CD4-positive, alpha-beta T cell treated with Interferon gamma for 1 hour (primary cell): ENCODE measurements at regions not wholly inside any gene's neighbourhood (a gene's known extent, or its start where the extent isn't known, plus 50 kb on each side); places are given as distances from the start of the nearest gene placed in this dataset.

Experiments used
- DNase-seq: peaks from one replicate; pipeline ENCODE4 v3.0.0-alpha.2; 2020

DNA sequence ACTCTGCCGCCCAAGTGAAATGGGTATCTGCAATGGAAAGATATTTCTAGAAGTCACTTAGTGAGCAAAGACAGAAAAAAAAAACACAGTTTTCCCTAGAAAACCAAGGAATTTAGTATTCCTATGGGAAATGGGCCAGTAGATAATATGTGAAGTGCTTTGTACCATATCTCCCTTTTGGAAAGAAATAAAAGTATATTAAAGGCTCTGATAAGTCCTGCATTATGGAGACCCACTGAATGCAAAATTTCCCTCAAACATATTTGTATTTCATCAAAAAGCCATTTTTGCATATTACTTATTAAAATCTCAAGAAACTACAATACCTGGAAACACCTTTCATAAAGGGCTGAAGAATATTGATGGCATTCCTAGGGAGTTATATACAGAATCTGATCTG, 51.6 kb upstream of the DYNLRB2 start:
- DNase-seq, result no peak

DNA sequence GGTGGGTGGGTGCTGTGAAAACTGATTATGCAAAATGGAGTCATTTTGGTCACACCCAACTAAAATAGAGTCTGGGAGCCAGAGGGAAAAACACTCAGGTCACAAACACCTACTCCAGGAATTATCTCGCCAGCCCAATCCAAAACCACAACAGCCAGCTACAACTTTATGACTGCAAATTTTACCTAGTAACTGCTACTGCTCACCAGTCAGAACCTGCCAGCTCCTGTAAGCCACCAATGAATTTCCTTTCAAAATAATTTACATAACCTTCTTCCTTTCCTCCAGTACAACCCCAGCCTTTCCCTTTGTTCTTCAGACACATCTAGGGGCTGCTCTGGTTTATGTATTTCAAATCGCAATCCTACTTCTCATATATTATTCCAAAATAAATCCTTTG, 52.6 kb upstream of the DYNLRB2 start:
- no peak for DNase-seq

DNA sequence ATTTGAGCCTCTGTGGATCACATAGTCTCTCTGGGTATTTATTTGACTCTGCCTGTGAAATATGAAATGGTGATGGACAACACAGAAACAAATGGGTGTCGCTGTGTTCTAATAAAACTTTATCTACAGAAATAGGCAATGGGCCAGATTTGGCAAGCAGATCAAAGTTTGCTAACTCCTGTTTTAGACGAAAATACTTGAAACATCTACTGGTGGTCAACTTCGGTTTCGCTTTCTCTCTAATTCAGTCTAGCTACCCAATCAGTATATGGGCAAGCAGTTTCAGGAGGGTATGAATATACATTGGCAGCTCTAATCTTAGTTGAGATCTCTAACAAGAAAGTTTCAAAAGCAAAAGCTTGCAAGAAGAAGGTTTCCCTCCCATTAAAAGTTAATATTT, 60.1 kb upstream of the DYNLRB2 start:
- no peak for DNase-seq

DNA sequence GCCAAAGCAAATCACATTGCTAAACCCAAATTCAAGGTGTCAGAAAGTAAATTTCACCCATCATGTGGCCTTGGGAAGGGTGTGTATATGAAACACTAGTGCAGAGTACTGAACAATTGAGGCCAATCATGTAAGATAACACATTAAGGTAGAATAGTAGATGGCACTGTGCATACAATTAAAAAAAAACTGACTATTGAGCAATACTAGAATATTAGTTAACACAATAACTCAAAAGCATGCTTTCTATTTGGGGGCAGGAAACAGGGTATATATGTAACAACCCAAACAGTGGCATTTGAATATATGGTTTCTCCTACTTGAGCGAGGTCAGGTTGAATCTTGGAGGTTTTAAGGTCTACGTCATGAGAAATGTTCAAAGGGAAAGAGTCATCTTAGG, 63.0 kb upstream of the DYNLRB2 start:
- DNase-seq, result no peak

DNA sequence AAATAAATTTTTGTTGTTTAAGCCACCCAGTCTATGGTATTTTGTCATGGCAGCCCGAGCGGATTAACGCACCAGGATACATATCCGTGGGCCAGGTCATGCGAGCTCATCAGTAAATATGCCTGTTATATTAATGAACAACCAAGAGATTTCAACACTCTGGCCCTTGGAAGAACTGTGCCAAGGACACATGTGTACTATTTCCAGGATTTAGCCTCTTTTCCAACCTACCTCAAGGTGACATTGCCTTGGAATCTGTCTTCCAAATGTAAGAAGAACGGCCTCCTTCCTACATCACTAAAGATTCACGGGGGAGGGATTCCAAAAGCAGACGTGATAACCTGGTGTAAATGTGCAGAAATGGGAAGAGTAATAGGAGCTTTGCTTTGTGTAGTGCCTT, 72.8 kb upstream of the DYNLRB2 start:
- no peak for DNase-seq

DNA sequence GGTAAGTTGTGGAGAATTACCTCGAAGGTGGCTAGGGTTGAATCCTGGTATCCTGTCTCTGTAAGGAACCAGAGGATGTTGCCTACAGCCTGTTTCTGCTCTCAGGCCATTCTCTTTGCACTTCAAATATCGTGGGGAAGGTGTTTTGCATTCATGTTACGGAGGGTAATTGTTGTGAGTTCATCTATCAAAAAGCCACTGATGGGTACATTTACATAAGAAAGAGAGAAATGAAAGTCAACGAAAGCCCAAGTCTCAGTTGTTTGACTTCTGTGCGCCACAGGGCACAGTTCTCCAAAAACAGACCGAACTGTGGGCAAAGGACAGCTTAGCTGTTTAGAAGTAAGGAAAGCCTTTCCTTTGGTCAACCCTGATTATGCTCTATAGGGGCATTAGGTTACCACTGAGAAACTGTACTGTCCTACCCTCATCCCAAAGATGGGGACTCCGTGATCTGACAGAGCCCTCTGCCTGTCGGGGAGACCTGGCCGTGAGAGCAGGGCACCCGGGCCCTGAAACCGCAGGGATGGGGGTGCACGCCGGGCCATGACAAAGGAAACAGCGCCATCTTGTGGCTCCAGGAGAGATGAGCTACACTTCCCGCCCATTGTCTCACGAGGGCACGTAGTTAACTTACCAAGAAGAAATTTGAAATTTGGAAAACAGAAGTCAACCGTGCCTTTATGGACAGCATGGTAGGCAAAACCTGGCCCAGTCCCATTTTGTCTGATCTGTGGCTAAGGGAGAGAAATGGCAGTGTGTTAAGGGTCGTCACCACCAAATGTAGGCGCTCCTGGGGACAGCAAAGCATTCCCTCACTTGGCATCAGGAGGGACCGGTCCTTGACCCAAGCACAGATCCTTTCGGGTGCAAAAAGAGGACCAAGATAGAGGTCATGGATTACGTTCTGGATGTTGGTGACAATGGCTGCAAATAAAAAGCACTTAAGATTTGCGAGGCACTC, 74.5 kb upstream of the DYNLRB2 start:
- DNase-seq, result peak; percentile 37

DNA sequence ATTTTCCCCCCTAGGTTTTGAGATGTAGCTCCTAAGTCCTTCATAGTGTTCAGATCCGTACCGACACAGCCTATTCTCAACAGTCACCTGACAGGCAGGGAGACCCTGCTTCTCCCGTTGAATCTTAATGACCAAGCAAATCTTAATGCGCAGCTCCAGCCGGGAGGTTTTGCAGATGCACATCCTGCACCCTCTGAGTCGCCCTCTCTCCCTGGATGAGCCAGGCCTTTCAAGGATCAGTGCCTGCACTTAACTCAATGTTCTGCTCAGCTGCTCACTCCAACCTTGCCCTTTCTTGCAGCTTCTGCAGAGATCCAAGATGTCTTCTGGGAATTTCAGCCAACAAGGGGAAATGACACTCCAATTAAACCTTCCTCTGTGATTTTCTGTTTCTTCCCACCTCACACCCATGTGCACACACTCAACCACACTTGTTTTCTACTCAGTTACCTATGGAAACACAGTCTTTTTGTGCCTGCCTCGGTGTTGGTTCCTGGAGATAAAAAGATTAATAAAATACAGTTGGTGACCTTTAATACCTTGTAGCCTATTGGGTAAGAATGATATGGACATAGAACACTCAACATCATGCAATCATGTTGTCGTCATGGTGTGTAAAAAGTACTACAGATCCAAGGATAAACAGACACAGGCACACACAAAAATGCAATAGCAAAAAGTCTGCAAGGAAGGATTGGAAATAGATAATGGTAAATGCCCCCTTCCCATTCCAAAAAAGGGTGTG, 76.9 kb upstream of the DYNLRB2 start:
- no peak for DNase-seq

DNA sequence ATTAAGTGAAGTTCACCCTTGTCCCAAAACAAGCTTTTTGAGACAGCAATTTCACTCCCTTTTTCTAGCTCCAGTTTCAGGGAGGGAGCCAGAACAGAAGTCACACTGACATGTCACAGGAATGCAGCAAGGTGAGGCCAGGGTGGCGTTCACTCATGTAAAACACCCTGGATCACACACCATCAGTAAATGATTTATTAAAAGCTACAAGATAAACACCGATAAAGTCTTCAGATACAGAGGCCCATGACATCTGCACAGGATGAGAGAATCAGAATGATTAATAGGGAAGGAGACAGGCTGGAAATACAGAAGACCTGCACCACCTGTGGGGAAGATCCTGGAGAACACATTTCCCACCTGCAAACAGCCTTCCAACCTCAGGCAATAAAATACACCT, 77.5 kb upstream of the DYNLRB2 start:
- DNase-seq, result no peak

DNA sequence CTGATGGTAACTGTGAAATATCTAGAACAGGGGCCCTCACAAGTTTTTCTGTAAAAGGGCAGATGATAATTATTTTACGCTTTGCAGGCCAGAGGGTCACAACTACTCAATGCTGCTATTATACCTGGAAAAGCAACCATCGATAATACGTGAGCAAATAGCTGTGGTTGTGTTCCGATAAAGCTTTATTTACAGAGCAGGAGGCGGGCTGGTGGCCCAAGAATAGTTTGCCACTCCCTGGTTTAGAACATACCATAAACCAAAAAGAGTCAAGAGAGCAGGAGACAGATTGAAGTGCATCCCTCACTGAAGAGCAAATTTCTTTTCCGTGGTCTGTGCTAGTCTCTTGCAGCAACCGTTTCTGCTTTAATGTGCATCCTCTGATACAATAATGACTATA, 77.9 kb upstream of the DYNLRB2 start:
- no peak for DNase-seq

DNA sequence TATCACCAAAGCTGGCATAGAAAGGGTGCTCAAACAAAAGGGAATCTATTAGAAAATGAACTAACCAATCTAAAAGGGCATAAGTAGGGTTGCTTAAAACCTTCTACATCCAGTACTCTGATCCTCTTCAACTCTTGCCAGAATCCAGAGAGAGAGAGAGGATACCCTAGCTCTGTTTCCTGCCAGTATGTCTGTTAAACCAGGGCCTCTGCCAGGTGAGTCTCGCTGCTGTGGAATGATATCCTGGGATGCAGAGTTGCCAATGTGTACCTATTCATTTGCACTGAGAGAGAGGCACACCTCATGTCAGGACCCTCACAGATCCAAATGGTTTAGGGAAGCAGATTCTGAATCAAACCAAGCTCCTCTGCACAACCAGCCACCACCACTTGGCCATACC, 79.8 kb upstream of the DYNLRB2 start:
- no peak for DNase-seq

DNA sequence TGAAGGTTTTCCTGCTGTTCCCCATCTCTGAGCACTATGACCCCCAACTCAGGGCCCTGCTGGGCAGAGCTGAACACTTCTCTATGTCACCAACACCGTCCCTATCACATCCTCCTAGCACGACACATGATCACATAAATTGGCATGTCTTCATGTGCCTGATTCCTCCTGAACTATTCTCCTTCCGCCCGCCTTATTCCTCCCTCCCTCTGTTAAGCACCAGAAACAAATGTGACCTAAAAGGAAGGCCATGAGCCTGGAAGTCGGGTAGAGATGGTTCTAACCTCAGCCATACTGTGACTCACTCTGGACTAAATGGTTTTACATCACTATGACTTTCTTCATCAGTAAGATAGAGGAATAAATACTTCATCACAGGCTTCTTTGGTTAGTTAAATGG, 80.8 kb upstream of the DYNLRB2 start:
- no peak for DNase-seq

DNA sequence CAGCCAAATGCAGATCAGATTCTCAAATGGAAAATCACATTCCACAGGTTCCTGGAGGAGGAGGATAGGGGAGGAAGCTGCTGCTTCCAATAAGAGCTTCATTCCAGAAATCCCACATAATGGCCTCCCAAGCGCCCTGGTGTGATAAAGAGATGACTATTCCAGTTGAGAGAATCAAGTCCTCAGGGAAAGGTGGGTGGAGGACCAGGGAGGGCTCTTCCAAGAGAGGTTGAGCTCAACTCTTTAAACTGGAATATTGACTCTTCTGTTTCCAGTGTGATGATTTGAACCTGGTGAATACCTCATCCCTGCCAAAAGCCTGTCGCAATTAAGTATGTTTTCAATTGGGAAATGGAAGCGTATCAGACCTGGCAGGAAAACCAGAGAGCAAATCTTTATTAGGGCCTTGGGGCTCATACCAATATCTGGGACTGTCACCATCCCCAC, 81.4 kb upstream of the DYNLRB2 start:
- DNase-seq, result no peak

DNA sequence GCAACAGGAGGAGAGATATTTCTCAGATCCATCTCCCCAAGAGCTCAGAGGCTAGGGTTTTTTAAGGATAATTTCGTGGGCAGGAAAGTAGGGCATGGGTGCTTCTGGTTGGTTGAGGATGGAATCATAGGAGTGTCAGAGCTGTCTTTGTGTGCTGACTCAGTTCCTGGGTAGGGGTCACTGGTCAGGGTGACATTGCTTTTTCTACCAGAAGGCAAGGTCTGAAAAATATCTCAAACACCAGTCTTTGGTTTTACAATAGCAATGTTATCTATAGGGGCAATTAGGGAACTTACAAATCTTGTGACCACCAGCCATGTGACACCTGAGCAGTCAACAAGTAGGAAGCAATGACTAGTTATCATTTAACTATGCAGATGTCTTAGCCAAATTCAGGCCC, 82.9 kb upstream of the DYNLRB2 start:
- DNase-seq, result no peak

DNA sequence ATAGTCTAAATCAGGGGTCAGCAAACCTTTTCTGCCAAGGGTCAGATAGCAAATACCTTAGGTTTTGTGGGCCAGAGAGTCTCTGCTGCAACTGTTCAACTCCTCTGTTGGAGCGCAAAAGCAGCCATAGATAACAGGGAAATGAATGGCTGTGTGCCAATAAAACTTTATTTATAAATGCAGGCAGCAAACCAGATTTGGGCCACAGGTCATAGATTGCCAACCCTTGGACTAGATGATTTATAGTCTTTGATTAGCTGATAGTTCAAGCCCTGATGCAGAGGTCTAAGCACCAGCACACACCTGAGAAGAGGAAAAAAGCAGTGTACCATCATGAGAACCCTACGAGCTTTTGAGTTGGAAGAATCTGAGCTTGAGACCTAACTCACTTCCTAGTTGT, 86.0 kb upstream of the DYNLRB2 start:
- no peak for DNase-seq

DNA sequence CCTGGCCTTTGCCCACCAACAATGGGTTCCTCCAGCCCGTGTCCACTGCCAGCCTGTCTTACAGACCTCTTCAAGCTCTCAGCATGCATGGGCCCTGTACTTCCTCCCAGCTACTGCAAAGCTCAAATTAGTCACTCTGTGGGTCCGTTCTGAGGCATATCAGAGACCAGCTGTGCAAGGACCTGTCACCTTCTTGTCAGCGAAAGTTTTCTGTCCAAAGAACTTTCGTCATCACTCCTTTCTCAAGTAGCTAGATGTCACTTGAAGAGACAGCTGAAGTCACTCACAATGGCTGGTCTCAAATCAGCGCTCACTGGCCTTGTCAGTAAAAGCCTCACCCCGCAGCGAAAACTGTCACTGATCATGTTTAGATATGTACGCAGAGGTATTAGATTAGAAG, 91.4 kb upstream of the DYNLRB2 start:
- no peak for DNase-seq

DNA sequence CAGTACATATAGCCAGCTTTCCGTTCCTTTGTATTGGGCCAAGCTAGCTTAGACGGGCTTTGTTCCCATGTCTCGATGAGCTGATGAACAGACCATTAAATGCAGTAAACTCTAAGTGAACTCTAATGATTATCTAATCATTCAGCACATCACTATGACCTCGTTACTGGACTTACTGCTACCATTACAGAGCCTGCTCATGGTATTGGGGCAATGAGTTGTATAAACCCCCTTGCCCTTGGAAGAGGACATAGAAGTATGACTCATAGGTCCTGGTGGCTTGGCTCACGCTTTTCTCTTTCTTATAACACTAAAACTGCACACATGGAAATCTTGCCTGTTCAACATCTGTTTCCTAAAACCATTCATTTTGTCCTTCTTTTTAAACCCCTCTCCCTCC, 93.6 kb upstream of the DYNLRB2 start:
- no peak for DNase-seq

DNA sequence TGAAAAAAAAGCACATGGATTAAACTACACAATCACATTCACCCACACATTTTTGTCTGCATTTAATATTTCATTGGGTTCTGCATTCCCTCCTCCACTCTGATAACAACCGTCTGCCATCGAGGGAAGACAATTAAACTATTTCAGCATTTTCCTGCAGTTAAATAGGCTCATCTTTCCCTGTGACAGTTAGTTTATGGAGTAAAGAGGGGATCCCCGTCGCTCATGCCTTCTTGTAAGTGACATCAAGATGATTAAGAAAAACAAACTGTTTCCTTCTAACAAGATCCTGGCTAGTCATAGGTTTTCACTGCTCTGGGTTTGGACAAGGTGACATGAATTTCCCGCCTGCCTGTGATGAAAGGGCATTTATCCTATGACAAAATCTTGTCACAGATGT, 98.0 kb upstream of the DYNLRB2 start:
- no peak for DNase-seq

DNA sequence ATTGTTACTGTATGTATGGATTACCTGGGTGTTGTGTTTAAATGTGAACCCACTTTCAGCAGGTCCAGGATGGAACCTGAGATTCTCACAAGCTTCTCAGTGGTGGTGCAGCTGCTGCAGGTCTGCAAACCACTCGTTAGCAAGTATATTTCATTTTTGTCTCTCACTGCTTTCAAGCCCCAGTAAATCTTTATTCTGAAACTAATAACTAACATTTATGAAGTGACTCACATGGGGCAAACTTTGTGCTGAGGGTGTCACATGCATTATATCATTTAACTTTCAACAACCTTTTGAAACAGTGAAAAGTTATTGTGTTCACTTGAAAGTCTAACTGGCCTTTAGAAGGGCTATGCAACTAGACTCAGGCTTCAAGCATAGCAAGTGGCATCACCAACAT, 98.9 kb upstream of the DYNLRB2 start:
- no peak for DNase-seq

DNA sequence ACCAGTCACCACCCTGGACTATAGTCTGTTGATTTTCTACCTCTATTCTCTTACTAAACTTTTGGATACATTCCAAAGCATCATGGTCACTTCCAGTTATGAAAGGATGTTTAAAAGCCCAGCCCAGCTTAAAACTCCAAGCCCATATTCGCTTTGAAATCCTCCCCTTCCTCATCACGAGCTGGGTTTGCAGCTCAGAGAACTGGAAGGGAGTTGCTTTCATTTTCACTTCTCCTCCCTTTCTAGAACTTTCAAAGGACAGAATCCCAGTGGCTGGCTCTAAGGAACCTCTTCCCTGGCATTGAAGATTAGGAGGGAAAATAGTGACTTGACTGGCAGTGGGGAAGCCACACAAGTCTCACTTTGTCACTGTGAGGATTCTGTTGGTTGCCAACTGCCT, 100.1 kb upstream of the DYNLRB2 start:
- DNase-seq, result no peak

DNA sequence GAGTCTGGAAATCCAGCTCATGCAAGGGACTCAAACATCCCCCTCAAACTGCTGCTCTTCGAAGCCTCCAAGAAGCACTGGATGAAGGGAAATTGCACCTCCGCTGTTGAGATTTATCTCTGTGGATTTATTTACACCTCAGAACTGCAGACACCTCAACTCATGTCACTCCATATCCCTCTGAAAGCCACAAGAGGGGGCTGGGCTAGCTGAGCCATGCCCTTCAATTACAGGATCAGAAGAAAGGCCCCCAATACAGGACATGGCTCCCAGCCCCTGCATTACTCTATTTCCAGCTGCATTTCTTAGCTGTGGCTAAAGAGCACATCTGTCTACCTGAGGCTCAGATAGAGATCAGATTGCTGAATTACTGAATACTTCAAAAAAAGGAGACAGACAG, 103.1 kb upstream of the DYNLRB2 start:
- no peak for DNase-seq

DNA sequence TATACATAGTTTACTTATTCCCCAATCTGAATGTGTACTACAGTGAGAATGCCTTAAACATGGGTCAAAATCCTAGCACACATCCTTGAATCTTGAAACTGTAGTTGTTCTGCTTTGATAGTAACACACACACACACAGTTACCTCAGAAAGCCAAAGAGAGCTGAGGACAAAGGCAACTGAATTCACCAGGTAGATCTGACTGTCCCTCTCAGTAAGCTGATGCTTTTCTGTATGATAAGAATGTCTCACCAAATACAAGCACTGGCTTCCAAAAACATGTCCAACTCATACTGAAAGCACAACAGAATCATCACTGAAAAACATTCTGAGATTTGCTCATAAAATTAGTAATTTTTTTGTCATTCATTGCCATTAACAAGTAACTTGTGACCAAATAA, 104.3 kb upstream of the DYNLRB2 start:
- no peak for DNase-seq

DNA sequence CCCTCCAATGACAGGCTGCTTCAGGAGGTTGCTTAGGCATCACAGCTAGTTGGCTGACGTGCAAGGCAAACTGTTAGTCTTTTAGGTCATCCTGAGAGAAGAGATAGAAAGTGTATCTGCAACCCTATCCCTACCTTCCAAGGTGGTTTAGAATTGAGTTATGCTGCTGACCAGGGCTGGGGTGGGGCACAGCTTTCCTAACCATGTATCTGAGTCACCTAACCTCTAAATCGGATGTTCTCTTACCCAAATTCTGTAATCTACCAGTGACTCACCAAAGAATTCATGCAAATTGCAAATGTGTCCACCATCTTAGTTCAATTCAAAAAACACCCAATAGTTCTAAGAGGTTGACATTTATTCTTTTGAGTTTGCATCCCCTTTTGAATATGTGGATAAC, 107.2 kb upstream of the DYNLRB2 start:
- DNase-seq, result no peak

DNA sequence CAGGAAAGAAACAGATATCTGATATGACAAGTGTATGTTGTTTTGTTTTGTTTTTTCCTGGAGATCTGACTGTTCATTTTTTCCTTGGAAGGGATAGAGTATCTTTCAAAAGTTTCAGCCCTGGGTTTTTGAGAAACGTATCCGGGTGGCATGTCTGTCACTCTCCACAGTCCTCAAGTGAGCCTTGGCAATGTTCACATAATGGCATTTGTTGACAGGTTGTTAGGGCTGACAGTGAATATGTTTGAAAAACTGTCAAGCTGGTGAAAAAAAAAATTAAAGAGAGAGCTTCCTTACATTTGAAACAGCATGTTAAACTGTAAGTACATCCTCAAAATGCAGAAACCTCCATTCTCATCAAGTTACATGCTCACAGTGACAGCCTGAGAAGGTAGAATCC, 113.0 kb upstream of the DYNLRB2 start:
- DNase-seq, result no peak
